ENCODE measurements at regions not wholly inside any gene's neighbourhood (a gene's known extent, or its start where the extent isn't known, plus 50 kb on each side); places are given as distances from the start of the nearest gene placed in this dataset.
"Not testable (repeated sequence)": the region's sequence is repeated elsewhere in the genome, so short reads cannot be mapped to it uniquely, and the experiment has no call there.

- DNase-seq (ENCODE audit: low spot score), result not testable (repeated sequence)
These were observed 367.0 kb upstream of the SGCG start for GRCh38 chr13:22813531-22814377.

DNA sequence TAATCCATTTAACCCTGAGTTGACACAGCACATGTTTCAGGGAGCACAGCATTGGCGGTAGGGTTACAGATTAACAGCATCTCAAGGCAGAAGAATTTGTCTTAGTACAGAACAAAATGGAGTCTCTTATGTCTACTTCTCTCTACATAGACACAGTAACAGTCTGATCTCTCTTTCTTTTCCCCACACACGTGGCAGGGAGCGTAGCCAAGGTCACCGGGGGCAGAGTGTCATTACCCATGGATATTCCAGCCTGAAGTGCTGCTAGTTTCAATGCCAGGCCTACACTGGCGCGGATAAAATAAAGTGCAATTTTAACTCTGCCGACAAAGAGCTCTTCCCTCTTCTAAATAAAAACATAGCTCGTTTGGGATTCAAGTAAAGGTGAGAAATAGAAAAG is 366.3 kb upstream of the SGCG start:
- not testable (repeated sequence) for DNase-seq (ENCODE audit: low spot score)

DNA sequence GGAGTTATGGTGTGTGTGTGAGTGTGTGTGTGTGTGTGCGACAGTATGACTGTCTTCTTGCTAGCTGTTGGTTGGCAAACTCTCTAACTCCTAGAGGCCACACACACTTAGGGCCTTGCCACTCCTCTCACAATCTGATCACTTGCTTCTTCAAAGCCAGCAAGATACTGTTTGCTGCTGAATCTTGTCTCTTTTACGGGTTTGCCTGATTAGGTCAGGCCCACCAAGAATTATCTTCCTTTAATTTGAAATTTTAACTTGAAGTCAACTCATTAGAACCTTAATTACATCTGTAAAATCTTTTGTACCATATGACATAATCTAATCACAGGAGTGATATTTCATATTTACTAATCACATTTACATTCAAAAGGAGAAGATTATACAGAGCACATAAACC is 359.2 kb upstream of the SGCG start:
- DNase-seq (ENCODE audit: low spot score), result no peak

DNA sequence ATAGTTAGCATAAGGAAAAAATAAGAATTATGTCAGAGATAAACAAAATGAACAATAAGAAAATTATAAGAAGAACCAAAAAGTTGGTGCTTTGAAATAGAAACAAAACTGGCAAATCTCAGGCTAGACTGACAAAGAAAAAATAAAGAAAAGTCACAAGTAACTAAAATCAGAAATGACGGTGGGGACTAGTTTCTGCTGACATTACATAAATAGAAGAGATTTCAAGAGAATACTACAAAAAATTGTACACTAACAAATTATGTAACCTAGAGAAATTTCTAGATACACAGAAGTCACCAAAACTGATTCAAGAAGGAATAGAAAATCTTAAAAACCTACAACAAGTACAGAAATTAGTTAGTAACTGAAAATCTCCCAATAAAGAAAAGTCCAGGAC is 355.6 kb upstream of the SGCG start:
- DNase-seq (ENCODE audit: low spot score), result no peak

GRCh38 chr13:22828081-22828480 is 352.7 kb upstream of the SGCG start:
- DNase-seq (ENCODE audit: low spot score), result no peak

GRCh38 chr13:22836475-22836874 is 344.3 kb upstream of the SGCG start:
- DNase-seq (ENCODE audit: low spot score), result no peak

DNA sequence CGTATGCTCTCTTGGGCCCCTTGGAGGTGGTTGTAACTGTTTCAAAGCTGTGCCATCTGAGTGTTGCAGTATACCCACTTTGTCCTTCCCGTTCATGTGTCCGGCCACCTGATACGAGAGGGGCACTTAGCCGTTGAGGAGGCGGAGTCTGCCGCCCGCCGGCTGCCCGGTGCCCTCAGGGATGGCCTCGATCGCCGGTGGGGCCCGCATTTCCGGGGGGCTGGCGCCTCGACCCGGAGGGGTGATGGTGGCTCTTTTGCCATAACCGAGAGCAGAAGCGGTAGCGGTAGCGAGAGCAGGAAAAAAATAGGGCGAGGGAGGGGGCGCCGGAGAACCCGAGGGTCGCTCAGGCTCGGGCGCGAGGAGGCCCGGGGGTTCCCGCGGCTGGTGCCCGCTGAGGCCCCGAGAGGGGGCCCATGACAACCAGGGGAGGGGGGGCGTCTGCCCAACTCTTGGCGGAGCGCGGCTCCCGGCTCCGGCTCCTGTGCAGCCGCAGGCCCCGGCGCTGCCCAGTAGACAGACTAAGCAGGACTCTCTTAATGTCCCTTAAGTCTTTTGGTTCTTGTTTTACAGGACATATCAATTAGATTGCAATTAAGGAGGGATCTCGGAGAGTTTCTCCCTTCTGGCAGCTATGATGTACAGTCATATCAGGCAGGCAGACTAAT is 342.7 kb upstream of the SGCG start:
- DNase-seq (ENCODE audit: low spot score), result no peak

GRCh38 chr13:22839603-22840530 is 340.9 kb upstream of the SGCG start:
- DNase-seq (ENCODE audit: low spot score), result no peak

DNA sequence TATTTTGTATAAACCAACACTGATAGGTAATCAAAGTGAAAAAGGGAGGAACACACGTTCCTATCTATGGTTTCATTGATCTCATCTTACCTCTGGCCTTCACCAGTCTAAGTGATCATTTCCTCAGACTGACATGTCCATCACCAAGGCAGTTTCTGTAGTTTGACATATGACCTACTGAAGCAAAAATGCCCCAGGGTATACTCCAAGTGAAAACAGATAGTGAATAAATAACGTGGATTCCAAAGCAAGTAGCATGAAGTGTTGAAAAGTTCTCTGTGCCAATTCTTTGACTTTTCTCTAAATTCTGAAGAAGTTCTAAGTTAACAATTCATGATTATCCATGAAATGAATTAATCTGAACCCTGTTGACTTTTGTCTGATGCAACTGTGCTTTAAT is 334.2 kb upstream of the SGCG start:
- DNase-seq (ENCODE audit: low spot score), result no peak

- no peak for DNase-seq (ENCODE audit: low spot score)
These were observed 332.2 kb upstream of the SGCG start for GRCh38 chr13:22848539-22849052.

DNA sequence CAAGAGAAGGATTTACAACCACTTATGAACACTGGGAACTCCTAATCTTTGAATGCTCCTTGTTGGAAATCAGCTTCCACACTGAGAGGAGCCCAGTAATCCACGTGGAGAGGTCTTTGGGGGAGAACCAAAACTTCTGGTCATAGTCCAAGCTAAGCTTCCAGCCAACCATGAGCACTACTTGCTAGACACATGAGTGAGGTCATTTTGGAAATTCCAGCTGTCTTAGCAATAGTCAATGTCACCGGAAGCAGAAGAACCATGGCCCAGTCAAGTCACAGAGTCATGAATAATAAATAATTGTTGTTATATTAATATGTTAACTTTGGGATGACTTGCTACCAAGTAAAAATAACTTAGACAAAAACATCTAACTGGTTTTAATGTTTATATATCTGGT is 324.9 kb upstream of the SGCG start:
- DNase-seq (ENCODE audit: low spot score), result no peak

DNA sequence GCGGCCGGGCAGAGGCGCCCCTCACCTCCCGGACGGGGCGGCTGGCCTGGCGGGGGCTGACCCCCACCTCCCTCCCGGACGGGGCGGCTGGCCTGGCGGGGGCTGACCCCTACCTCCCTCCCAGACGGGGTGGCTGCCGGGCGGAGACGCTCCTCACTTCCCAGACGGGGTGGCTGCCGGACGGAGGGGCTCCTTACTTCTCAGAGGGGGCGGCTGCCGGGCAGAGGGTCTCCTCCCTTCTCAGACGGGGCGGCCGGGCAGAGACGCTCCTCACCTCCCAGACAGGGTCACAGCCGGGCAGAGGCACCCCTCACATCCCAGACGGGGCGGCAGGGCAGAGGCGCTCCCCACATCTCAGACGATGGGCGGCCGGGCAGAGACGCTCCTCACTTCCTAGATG is 321.8 kb upstream of the SGCG start:
- not testable (repeated sequence) for DNase-seq (ENCODE audit: low spot score)

- not testable (repeated sequence) for DNase-seq (ENCODE audit: low spot score)
These were observed 321.4 kb upstream of the SGCG start for GRCh38 chr13:22859411-22859810.

GRCh38 chr13:22861958-22862466 is 318.8 kb upstream of the SGCG start:
- no peak for DNase-seq (ENCODE audit: low spot score)

- no peak for DNase-seq (ENCODE audit: low spot score)
These were observed 318.3 kb upstream of the SGCG start for GRCh38 chr13:22862478-22862877.

DNA sequence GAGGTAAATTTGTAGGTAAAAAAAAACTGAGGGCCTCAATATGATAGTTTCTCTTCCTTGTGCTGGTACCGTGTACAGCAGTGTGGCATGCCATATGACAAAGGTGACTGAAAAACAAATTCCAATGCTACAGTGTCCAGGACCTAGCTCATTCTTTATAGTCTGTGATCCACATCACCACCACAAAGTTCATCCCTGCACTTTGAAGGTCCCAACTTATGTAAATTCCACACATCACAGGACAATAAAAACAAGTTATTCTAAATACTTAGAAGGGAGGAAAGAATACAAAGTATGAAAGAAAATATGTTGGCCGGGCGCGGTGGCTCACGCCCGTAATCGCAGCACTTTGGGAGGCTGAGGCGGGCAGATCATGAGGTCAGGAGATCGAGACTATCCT is 314.6 kb upstream of the SGCG start:
- DNase-seq (ENCODE audit: low spot score), result no peak

DNA sequence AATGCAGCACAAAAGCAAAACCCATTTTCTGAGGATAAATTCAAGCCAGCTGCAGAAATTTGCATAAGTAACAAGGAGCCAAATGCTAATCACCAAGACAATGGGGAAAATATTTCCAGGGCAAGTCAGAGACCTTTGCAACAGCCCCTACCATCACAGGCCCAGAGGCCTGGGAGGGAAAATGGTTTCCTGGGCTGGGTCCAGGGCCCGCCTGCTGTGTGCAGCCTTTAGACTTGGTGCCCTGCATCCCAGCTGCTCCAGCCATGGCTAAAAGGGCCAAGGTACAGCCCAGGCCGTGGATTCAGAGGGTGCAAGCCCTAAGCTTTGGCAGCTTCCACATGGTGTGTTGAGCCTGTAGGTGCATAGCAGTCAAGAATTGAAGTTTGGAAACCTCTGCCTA is 309.5 kb upstream of the SGCG start:
- no peak for DNase-seq (ENCODE audit: low spot score)

GRCh38 chr13:22874839-22875238 is 305.9 kb upstream of the SGCG start:
- no peak for DNase-seq (ENCODE audit: low spot score)

DNA sequence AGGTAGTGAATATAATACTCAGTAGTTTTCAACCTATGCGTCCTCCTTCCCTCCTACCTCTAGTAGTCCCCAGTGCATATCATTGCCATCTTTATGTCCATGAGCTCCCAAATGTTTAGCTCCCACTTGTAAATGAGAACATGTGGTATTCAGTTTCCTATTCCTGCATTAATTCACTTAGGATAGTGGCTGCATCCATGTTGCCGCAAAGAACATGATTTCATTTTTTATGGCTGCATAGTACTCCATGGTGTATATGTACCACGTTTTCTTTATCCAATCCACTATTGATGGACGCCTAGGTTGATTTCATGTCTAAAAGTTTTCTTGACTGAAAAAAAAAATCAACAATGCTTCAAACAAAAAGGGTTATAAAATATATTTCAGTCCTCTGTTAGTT is 303.4 kb upstream of the SGCG start:
- DNase-seq (ENCODE audit: low spot score), result no peak

GRCh38 chr13:22880741-22881720 is 299.7 kb upstream of the SGCG start:
- no peak for DNase-seq (ENCODE audit: low spot score)
